Aorta (tissue), 5 donors: ENCODE measurements at regions not wholly inside any gene's neighbourhood (a gene's known extent, or its start where the extent isn't known, plus 50 kb on each side); places are given as distances from the start of the nearest gene placed in this dataset.
"Not testable (repeated sequence)": the region's sequence is repeated elsewhere in the genome, so short reads cannot be mapped to it uniquely, and the experiment has no call there.

Source experiments
- ATAC-seq: fragments of 200-7000 bp; cut with Tn5 transposase; one replicate; pipeline ENCODE4 v1.9.1; 2022; ENCODE audit warnings: moderate library complexity; ENCODE audit not compliant: low FRiP score
- DNase-seq, 2 donors: peaks; one replicate each; pipeline ENCODE4 v3.0.0-alpha.2; 2020
- H3K27ac ChIP-seq, 2 donors: one replicate each; pipeline ENCODE4 v1.5.1; 2013; ENCODE audit warnings: low read length in 2 of 2, mild to moderate bottlenecking in 2 of 2, moderate library complexity in 2 of 2, control low read depth in 1 of 2, inconsistent platforms in 1 of 2, low read depth in 1 of 2
- H3K27me3 ChIP-seq, 2 donors: one replicate each; pipeline ENCODE4 v1.6.1; 2013; ENCODE audit warnings: control low read depth in 1 of 2, low read length in 1 of 2, mild to moderate bottlenecking in 1 of 2, moderate library complexity in 1 of 2; ENCODE audit not compliant: insufficient read depth in 2 of 2, control insufficient read depth in 1 of 2
- H3K36me3 ChIP-seq, 2 donors: one replicate each; pipeline ENCODE4 v1.6.1; 2013; ENCODE audit warnings: control low read depth in 1 of 2, low read length in 1 of 2, mild to moderate bottlenecking in 1 of 2; ENCODE audit not compliant: insufficient read depth in 2 of 2, control insufficient read depth in 1 of 2
- H3K4me1 ChIP-seq, 2 donors: one replicate each; pipeline ENCODE4 v1.6.1; 2013; ENCODE audit warnings: low read length in 2 of 2, control low read depth in 1 of 2, mild to moderate bottlenecking in 1 of 2, moderate library complexity in 1 of 2; ENCODE audit not compliant: insufficient read depth in 2 of 2, control insufficient read depth in 1 of 2
- H3K4me3 ChIP-seq, 2 donors: one replicate each; pipeline ENCODE4 v1.5.1; 2013; ENCODE audit warnings: low read length in 2 of 2, control low read depth in 1 of 2, mild to moderate bottlenecking in 1 of 2
- H3K9me3 ChIP-seq: one replicate; pipeline ENCODE4 v1.6.1; 2013; ENCODE audit warnings: mild to moderate bottlenecking, low read length; ENCODE audit not compliant: control insufficient read depth
- WGBS, 2 donors: extraction: QIAGEN DNeasy Blood & Tissue Kit; methylation state at CpG; one replicate each; pipeline ENCODE4 v1.1.7; 2013; 5-methylcytosine and 5-hydroxymethylcytosine counted together
- intact Hi-C, 2 donors: fragments of 100-400 bp; cut with DNase I; formaldehyde crosslinking; loops; one replicate each; pipeline versions ENCODE4 v1.14.2 to v1.15.0; 2022
- donor health status: healthy with polysubstance abuse.
- donor health status: Bipolar disorder and iron deficiency.
- donor health status: DM: no; HTN: no; CAD: no.
- donor health status: DM: no; HTN: no; CAD: no.
- donor health status: DM: yes; HTN: yes; CAD: no.

DNA sequence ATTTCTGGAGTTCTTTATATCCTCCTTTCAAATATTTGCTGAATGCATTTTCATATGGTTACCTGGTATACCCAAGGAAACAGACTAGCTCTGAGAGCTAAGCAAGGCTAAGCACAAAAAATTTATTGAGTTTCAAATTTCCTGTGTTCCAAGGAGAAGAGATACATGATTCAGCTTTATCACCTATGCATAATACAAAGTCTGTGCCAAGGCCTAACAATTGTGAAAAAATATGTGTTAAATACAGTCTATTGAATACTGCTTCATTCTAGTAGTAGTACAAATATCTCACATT lies 103.7 kb upstream of the LGR5 start:
- ATAC-seq, result no peak
- Histone ChIP-seq H3K27me3 (no peaks in the 10 kb centered on the region), H3K9me3 (no peaks in the 10 kb centered on the region), H3K27ac (no peak overlapping the region), H3K4me3 (no peak overlapping the region), H3K4me1 (no peaks in the 10 kb centered on the region), H3K36me3 (no peaks in the 10 kb centered on the region)
- intact Hi-C loops, result no loop called here
- DNase-seq, result no peak

- DNase-seq (no peak), ATAC-seq (no peak)
- no peaks in the 10 kb centered on the region for H3K9me3 ChIP-seq
- H3K4me1 ChIP-seq, result no peaks in the 10 kb centered on the region
- no peaks in the 10 kb centered on the region for H3K27me3 ChIP-seq
- WGBS, 2 donors, result 78 to 83% methylated on average over 4 of the region's 4 CpGs
- no peaks in the 10 kb centered on the region for H3K36me3 ChIP-seq
- no peak overlapping the region for H3K27ac ChIP-seq
- intact Hi-C loops, result no loop called here
- H3K4me3 ChIP-seq, result no peak overlapping the region
These were observed 104.2 kb upstream of the LGR5 start for GRCh38 chr12:71335151-71335962.

DNA sequence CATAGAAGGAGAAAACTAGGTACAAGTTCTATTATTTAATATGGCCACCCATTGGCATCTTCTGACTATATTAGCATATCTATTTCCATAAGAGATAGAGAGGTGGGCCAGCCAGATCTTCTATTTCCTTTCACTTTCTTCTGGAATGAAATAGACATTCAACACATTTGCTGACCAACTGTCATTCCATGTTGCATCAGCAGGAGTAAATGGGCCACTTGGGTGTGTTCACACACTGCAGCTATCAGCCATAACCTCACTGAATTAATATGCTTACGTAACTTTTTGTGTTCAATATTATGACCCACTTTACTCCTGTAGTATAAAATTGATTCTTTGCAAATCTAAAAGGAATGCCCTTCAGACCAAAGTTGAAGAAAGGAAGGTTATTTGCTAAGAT lies 106.2 kb upstream of the LGR5 start:
- Histone ChIP-seq H3K36me3 (no peaks in the 10 kb centered on the region), H3K27me3 (no peaks in the 10 kb centered on the region), H3K4me3 (no peak overlapping the region), H3K27ac (no peak overlapping the region), H3K9me3 (no peaks in the 10 kb centered on the region), H3K4me1 (no peaks in the 10 kb centered on the region)
- no peak for ATAC-seq
- 91 to 95% methylated on average over 1 of the region's 1 CpG for whole genome bisulfite sequencing, 2 donors
- intact Hi-C loops, result no loop called here
- no peak for DNase-seq

DNA sequence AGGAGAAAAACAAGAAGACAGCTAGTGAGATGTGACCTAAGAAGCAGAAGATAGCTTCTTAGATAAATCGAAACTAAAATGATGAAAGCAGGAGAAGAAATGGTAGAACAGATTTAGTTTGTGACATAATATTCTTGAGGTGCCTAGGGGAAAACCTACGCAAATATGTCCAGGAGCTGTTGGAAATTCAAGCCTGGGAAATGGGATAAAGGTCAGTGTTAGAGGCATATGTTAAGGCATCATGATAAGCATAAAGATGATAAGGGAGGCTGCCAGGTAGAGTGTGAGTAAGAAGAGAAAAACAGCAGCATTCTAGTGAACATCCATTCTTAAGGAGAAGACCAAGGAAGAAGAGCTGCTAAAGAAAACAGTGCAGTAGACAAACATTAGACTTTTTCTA lies 109.6 kb upstream of the LGR5 start:
- no peaks in the 10 kb centered on the region for H3K27me3 ChIP-seq
- intact Hi-C loops, result no loop called here

DNA sequence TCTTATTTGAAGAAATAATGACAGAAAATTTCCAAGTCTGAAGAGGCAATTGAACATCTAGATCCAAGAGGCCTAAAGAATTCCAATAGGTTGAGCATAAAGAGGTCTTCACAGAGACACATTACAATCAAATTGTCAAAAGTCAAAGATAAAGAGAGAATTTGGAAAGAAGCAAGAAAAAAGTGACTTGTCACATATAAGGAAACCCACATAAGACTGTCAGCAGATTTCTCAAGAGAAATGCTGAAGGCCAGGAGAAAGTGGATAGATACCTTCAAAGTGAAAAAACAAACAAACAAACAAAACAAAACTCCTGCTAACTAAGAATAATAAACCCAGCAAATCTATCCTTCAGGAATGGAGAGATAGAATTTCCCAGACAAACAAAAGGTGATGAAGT lies 118.1 kb upstream of the LGR5 start:
- no peaks in the 10 kb centered on the region for H3K4me1 ChIP-seq
- intact Hi-C loops, result no loop called here

More for the DNA sequence above, 109.6 kb upstream of the LGR5 start:
- DNase-seq (no peak), ATAC-seq (no peak)
- Histone ChIP-seq H3K4me1 (no peaks in the 10 kb centered on the region), H3K4me3 (no peak overlapping the region), H3K36me3 (no peaks in the 10 kb centered on the region), H3K9me3 (no peaks in the 10 kb centered on the region), H3K27ac (no peak overlapping the region)
- 82 to 83% methylated on average over 2 of the region's 2 CpGs for WGBS, 2 donors

GRCh38 chr12:71321130-71321529 lies 118.5 kb upstream of the LGR5 start:
- no peak for DNase-seq
- Histone ChIP-seq H3K27me3 (peaks cover 0 to 1% of the 10 kb centered on the region in 2 donors), H3K36me3 (no peaks in the 10 kb centered on the region), H3K4me1 (no peaks in the 10 kb centered on the region), H3K4me3 (no peak overlapping the region), H3K9me3 (peaks cover 7% of the 10 kb centered on the region), H3K27ac (no peak overlapping the region)
- no peak for ATAC-seq
- WGBS, 2 donors, result 78 to 87% methylated on average over 1 of the region's 1 CpG
- intact Hi-C loops, result no loop called here

More for the DNA sequence above, 118.1 kb upstream of the LGR5 start:
- DNase-seq (no peak), ATAC-seq (no peak)
- Histone ChIP-seq H3K9me3 (peaks cover 7% of the 10 kb centered on the region), H3K4me3 (no peak overlapping the region), H3K27me3 (peaks cover 0 to 1% of the 10 kb centered on the region in 2 donors), H3K36me3 (no peaks in the 10 kb centered on the region), H3K27ac (no peak overlapping the region)

DNA sequence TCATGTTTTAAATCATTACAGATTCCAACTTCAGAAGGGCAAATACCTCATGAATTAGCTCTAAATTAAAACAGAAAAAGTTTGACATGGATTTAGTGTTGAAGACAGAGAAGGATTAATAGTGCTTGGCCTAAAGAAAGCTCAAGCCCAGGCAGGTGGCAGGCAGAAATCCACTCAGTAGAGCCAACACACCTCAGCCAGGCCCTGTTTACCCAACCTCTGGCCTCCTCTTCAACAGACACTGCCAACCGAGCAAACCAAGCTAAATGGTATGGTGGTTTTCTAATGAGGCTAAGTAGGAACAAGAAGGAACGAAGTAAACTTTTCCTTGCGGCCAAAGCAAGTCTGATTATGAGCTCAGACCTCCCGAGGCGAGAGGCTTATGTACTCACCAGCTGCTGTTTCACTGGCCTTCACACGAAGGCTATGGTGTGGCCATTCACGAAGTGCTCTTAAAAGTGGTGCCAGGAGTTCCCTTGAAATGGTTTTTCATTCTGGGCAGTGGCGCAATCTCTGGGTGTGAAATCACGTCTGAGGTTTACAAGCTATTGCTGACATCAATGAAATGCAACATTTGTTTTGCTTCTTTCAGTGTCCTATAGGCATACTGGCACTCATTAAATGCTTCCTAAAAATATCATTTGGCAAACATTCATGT lies 124.1 kb upstream of the LGR5 start:
- Histone ChIP-seq H3K27ac (no peak overlapping the region), H3K4me1 (no peaks in the 10 kb centered on the region), H3K4me3 (no peak overlapping the region), H3K36me3 (no peaks in the 10 kb centered on the region), H3K27me3 (peaks cover 0 to 1% of the 10 kb centered on the region in 2 donors), H3K9me3 (peaks cover 5% of the 10 kb centered on the region)
- ATAC-seq (no peak), DNase-seq (no peak)
- WGBS, 2 donors, result 84 to 85% methylated on average over 9 of the region's 9 CpGs
- intact Hi-C loops, result no loop called here

- peaks cover 0 to 1% of the 10 kb centered on the region in 2 donors for H3K27me3 ChIP-seq
- ATAC-seq (no peak), DNase-seq (no peak)
- H3K4me1 ChIP-seq, result no peaks in the 10 kb centered on the region
- peaks cover 2% of the 10 kb centered on the region for H3K9me3 ChIP-seq
- H3K27ac ChIP-seq, result no peak overlapping the region
- H3K36me3 ChIP-seq, result no peaks in the 10 kb centered on the region
- WGBS, 2 donors, result 38 to 39% methylated on average over 3 of the region's 3 CpGs
- H3K4me3 ChIP-seq, result no peak overlapping the region
- intact Hi-C loops, result no loop called here
These were observed 126.7 kb upstream of the LGR5 start for GRCh38 chr12:71312768-71313403.

GRCh38 chr12:71311611-71312010 lies 128.0 kb upstream of the LGR5 start:
- H3K4me3 ChIP-seq, ATAC-seq, H3K4me1 ChIP-seq, DNase-seq, intact Hi-C loops, H3K27me3 ChIP-seq, H3K9me3 ChIP-seq, H3K36me3 ChIP-seq, H3K27ac ChIP-seq: not testable (repeated sequence)
- WGBS, 2 donors, result 86 to 89% methylated on average over 4 of the region's 4 CpGs
